Stimulated activated CD4-positive, alpha-beta T cell treated with anti-CD3 and anti-CD28 coated beads, Interleukin-4, amount 100 ng/mL, for 4 hours (primary cell): ENCODE measurements at regions not wholly inside any gene's neighbourhood (a gene's known extent, or its start where the extent isn't known, plus 50 kb on each side); places are given as distances from the start of the nearest gene placed in this dataset.

Experiments used
- DNase-seq, 2 experiments: peaks; one replicate each; pipeline ENCODE4 v3.0.0-alpha.2; 2020

DNA sequence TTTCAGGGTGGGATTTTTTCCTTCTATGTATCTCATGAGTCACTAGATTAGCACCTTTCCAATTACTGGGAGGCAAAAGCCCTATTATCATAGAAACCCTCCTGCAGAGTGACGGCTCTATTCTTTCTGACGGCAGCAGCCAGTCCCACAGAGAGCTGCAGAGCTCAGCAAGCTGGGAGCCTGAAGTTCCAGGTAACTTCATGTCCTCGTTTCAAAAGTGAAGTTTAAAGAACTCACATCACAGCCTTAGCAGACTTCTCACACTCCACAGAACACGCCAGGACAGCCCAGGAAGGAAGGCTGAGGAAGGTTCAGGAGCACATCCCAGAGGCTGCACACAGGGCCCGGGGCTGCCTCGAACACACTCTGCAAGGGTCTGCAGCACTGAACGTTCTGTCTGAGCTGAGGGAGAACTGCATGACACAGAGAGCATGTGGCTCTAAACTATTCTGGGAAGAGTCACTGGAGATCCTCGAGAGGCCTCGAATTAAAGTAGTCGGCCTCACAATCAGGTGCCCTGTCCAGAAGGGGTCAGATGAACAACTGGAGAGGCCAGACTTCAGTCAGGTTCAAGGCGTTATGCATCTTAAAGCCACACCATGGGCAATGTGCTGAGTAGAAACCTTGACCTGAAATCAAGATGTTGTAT lies 104.2 kb upstream of the DRD2 start:
- no peak for DNase-seq

- DNase-seq: no peak
Observed at GRCh38 chr11:113578715-113579250, 103.6 kb upstream of the DRD2 start.

GRCh38 chr11:113578033-113578380 lies 102.8 kb upstream of the DRD2 start:
- DNase-seq: no peak

- DNase-seq: no peak
Observed at GRCh38 chr11:113577356-113578032, 102.3 kb upstream of the DRD2 start.

- DNase-seq: no peak
Observed at GRCh38 chr11:113574586-113574985, 99.4 kb upstream of the DRD2 start.

DNA sequence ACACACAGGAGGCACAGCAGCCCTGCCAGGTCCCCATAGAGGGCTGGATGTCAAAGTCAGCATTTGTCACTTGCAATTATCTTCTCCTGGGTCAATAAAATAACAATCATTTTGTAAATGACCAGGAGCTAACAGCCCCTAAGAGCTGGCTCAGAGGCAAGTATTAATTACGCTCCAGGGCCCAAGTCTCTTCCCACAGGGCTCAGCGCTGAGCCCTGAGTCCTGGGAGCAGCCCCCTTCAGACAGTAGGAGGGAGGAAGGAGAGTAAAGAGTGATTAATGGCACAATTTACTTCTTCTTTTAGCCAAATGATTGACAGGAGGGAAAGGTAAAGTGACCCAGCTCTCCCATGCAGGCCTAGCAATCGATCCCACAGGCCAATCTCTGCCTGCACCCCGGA lies 99.0 kb upstream of the DRD2 start:
- DNase-seq: no peak

DNA sequence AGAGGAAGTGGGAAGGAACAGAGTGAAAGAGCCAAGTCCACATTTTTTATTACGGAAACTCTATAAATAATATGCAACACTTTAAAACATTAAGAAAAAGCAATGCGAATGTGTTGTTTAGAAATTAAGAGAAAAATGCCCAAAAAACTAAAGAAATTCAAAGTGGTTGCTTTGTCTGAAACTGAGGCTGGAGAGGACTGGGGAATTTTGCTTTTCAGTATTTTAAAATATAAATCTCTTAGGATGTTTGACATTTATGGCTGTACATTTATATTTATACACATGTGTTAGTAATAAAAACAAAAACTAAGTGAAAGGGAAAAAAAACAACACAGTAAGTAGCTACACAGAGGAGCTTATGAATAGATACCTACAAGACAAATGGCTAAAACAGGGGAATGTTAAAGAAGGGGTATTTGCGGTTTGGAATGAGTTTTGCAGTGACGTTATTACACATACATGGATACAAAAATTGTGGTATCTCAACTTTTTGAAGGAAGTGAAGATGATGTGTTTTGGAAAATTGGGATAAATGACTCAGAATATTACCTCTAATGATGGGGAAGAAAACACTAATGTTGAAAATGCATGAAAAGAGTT lies 97.0 kb upstream of the DRD2 start:
- no peak for DNase-seq

DNA sequence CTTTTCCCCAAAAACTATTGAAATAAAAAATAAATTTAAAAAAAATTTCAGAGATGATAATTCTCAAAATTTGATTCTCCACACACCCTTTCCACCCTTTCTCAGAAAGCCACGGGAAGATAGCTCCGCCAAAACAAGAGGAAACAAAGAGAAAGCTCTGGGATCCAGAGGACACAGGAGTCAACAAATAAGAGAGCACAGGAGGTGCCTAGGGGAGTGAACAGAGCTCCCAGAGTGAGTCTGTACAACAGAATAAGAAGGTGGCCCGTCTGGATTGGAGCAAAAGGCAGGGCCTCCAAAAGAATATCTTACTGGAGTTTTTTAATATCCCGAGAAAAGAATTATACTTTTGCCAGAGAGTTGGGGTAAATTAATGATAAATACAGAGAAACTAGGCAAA lies 96.3 kb upstream of the DRD2 start:
- DNase-seq: no peak

- DNase-seq: no peak
Observed at GRCh38 chr11:113570906-113571305, 95.7 kb upstream of the DRD2 start.

DNA sequence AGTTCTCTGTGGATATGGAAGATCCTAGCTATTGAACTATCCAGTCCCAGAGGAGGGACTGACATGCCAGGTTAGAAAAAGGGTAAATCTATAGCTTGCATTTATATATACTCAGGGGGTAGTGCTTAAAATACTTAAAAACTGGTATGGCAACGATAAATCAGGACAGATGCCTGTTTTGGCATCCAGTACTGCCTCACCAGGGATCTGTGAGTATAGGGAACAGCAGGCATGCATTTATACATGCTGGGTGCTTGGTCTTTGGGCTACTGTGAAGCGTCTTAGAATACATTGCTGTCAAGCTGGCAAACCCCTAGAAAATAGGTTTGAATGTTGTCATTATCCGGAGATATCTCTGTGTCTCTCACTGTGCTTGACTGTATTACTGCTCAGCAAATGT lies 94.2 kb upstream of the DRD2 start:
- no peak for DNase-seq

- no peak for DNase-seq
Observed at GRCh38 chr11:113568566-113568965, 93.4 kb upstream of the DRD2 start.

GRCh38 chr11:113567867-113568544 lies 92.8 kb upstream of the DRD2 start:
- no peak for DNase-seq

DNA sequence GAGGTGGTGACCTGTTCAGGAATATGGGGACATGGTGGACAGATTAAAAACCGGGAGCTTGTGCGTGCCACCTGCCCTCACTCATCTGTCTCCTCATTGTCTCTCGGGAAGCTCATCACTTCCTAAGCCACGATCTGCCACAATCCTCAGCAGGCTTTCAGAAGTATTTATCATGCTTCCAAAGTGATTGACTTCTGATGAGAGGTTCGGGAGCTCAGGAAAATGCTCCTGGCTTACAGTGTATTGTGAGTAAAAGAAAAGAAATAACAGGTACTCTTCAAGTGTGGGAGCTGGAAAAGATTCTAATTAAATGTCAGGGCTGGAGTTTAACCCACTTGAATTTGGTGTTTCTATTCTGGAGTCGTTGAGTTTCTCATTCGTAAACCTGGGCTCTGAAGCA lies 91.9 kb upstream of the DRD2 start:
- DNase-seq: no peak

DNA sequence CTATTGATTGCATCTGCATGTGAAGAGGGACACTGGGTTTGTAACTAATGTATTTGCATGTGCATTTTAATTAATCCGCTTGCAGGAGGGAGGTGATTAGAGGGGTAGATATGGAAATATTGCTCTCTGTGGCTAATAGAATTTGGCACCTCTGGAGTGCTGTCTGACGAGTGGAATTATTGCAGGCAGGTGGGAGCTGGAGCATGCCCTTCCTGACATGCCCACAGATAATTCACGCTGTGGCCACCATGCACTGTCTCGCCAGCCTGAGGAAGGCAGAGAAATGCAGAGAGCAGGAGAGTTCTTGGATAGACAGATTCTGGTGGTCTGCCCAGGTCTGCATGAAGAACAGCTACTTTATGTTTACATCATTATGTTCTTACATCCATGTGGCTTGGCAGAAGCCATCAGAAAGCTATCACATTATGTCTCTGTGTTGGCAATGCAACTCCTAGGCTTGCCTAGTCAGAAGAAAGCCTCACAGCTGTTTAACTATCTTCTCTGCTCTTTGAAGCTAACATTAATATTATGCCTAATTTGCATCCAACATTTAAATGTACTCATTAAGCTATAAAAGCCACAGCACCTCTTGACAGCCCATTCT lies 89.4 kb upstream of the DRD2 start:
- no peak for DNase-seq

GRCh38 chr11:113563766-113564526 lies 88.7 kb upstream of the DRD2 start:
- no peak for DNase-seq

DNA sequence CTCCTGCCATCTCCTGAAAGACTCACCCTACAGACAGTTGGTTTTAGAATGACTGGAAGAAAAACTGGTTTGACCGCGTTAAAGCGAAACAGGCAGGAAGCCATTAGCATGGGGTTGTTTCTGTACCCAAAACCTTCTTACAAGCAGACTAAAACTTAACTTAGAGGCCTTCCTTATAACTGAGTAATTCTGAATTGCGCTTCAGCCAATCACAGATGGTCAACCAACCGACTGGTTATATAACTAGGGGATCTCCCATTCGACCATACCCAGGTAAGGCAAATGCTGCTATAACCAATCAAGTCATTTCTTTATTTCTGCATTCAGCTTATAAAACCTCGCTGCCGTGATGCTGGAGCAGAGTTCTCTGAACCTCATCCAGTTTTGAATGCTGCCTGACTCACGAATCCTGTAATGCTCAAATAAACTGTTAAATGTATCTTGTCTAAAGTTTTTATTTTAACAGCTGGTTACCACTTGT lies 87.8 kb upstream of the DRD2 start:
- no peak for DNase-seq

DNA sequence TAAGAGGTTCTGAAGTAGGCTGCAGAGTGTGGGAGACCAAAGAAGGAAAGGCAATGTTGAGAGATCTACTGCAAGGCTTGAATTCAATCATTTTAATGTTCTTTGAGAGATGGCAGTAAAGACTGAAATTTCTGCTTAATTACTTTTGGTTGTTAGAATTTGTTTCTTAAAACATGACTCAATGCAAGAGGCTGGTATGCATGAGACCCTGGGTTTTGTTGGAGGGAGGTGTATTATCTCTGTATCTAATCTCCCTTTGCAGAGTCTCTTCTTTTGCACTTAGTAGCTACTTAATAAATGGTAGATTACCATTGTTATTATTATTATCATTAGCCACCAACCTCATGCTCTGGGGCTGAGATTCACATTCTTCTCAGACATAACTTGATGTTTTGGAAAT lies 87.4 kb upstream of the DRD2 start:
- DNase-seq: no peak

- DNase-seq: no peak
Observed at GRCh38 chr11:113557926-113558325, 82.7 kb upstream of the DRD2 start.

DNA sequence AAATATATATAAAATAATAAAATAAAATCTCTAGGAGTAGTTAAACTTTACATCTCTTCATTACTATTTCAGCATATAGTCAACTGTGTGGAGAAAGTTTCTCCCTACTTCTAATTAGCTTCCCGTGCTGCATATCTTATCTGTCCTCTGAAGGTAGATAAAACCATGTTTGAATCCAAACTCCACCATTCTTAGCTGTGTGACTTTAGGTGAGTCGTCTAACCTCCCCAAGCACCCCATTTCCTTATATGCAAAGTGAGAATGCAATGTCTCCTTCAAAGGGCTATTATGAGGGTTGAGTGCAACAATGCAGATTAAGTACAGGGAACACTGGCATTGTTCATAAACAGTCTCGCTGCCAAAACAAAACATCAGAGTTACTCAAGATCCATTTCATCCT lies 80.8 kb upstream of the DRD2 start:
- DNase-seq: no peak

GRCh38 chr11:113555071-113555619 lies 79.9 kb upstream of the DRD2 start:
- no peak for DNase-seq

GRCh38 chr11:113554526-113554925 lies 79.3 kb upstream of the DRD2 start:
- DNase-seq: no peak

GRCh38 chr11:113553915-113554314 lies 78.7 kb upstream of the DRD2 start:
- DNase-seq: no peak
